MM.1S (cell line): ENCODE measurements at regions not wholly inside any gene's neighbourhood (a gene's known extent, or its start where the extent isn't known, plus 50 kb on each side); places are given as distances from the start of the nearest gene placed in this dataset.

Experiments used
- EZH2 ChIP-seq: fragments of 300-600 bp; sonication (generic); optimal IDR thresholded peaks from 2 replicates; pipeline ENCODE3; 2017; ENCODE audit warnings: low read depth, mild to moderate bottlenecking, antibody characterized with exemption, low read length, mixed read lengths
- EZH2phosphoT487 ChIP-seq: fragments of 300-600 bp; sonication (generic); IDR thresholded peaks from 2 replicates; pipeline ENCODE4 v1.6.1; 2018; ENCODE audit warnings: antibody characterized with exemption, low read length
- TF ChIP-seq, protein P1 (sequence below): fragments of 300-600 bp; sonication (generic); IDR thresholded peaks from 2 replicates; pipeline ENCODE4 v1.5.1; 2016; ENCODE audit warnings: antibody characterized with exemption, low read length, mixed read lengths

DNA sequence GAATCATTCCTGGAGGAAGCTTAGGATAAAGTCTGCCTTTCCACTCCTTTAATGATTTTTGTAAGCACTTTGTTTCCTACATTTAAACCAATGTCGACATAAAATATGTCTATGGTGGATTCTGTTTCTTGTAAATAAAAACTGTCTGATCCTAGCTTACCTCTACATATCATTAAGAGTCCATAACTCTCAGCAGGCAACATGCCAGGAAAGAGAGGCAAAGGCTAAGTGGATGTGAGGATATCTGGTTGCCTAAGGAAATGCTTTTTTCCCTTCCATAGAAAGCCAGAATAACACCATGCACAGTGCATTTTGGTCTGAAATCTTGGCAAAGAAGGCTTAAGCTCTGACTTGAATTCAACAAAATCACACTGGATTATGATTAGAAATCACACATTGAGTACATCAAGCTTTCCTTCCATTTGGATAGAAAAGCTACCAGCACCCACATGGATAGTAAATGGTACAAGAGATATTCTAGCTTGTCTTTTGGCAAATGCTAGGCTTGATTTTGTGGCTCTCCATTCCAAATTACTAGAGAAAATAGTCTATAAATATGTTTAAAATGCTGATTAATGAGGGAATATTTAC lies 57.0 kb upstream of the CNTN1 start:
- TF ChIP-seq, protein P1, sequence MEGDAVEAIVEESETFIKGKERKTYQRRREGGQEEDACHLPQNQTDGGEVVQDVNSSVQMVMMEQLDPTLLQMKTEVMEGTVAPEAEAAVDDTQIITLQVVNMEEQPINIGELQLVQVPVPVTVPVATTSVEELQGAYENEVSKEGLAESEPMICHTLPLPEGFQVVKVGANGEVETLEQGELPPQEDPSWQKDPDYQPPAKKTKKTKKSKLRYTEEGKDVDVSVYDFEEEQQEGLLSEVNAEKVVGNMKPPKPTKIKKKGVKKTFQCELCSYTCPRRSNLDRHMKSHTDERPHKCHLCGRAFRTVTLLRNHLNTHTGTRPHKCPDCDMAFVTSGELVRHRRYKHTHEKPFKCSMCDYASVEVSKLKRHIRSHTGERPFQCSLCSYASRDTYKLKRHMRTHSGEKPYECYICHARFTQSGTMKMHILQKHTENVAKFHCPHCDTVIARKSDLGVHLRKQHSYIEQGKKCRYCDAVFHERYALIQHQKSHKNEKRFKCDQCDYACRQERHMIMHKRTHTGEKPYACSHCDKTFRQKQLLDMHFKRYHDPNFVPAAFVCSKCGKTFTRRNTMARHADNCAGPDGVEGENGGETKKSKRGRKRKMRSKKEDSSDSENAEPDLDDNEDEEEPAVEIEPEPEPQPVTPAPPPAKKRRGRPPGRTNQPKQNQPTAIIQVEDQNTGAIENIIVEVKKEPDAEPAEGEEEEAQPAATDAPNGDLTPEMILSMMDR, result no peak
- TF ChIP-seq EZH2, result no peak
- no peak for TF ChIP-seq EZH2phosphoT487
